ENCODE measurements at regions not wholly inside any gene's neighbourhood (a gene's known extent, or its start where the extent isn't known, plus 50 kb on each side); places are given as distances from the start of the nearest gene placed in this dataset.

- Histone ChIP-seq H3K4me2 (no peak overlapping the region), H3K4me1 (peaks cover 0 to 8% (median 0%) of the 10 kb centered on the region in 10 experiments; a peak in 4 of 20 replicates)
- no peak for TF ChIP-seq Cebpa-rat (IDR thresholded peaks at IDR 0.05)
Observed at GRCh38 chr6:97917369-97917768, 634.4 kb upstream of the MMS22L start.

GRCh38 chr6:97919046-97919445, 636.0 kb upstream of the MMS22L start:
- H3K9ac ChIP-seq = no peak overlapping the region
- TF ChIP-seq Cebpa-rat (IDR thresholded peaks at IDR 0.05) = no peak
- H3K27ac ChIP-seq = no peak overlapping the region
- no peaks in the 10 kb centered on the region for H4K20me1 ChIP-seq
- no peak overlapping the region for H3K4me2 ChIP-seq
- H3K27me3 ChIP-seq = no peaks in the 10 kb centered on the region
- no peaks in the 10 kb centered on the region for H3K9me3 ChIP-seq (replicated peaks in 1 of 11)
- H3K4me1 ChIP-seq = peaks cover 0 to 3% (median 0%) of the 10 kb centered on the region in 10 experiments; a peak in 2 of 20 replicates
- no peaks in the 10 kb centered on the region for H3K36me3 ChIP-seq
- H3K4me3 ChIP-seq = no peak overlapping the region

More at GRCh38 chr6:97917369-97917768, 634.4 kb upstream of the MMS22L start:
- no peaks in the 10 kb centered on the region for H3K36me3 ChIP-seq
- H3K27ac ChIP-seq = no peak overlapping the region
- no peak overlapping the region for H3K4me3 ChIP-seq
- H3K9ac ChIP-seq = no peak overlapping the region
- H3K27me3 ChIP-seq = no peaks in the 10 kb centered on the region
- H4K20me1 ChIP-seq = no peaks in the 10 kb centered on the region
- H3K9me3 ChIP-seq (replicated peaks in 1 of 11) = no peaks in the 10 kb centered on the region

- no peaks in the 10 kb centered on the region for H3K4me1 ChIP-seq
- H3K4me2 ChIP-seq = no peak overlapping the region
- no peaks in the 10 kb centered on the region for H4K20me1 ChIP-seq
- no peaks in the 10 kb centered on the region for H3K27me3 ChIP-seq
- H3K4me3 ChIP-seq = no peak overlapping the region
- H3K27ac ChIP-seq = no peak overlapping the region
- no peak for TF ChIP-seq Cebpa-rat (IDR thresholded peaks at IDR 0.05)
- no peaks in the 10 kb centered on the region for H3K9me3 ChIP-seq (replicated peaks in 1 of 11)
- no peaks in the 10 kb centered on the region for H3K36me3 ChIP-seq
- no peak overlapping the region for H3K9ac ChIP-seq
Observed at GRCh38 chr6:97919631-97920030, 636.6 kb upstream of the MMS22L start.

- H3K4me1 ChIP-seq = no peaks in the 10 kb centered on the region
- H3K27me3 ChIP-seq = no peaks in the 10 kb centered on the region
- H3K4me2 ChIP-seq = no peak overlapping the region
- no peak overlapping the region for H3K9ac ChIP-seq
- no peaks in the 10 kb centered on the region for H3K36me3 ChIP-seq
- no peak overlapping the region for H3K4me3 ChIP-seq
- H3K27ac ChIP-seq = no peak overlapping the region
- H3K9me3 ChIP-seq (replicated peaks in 1 of 11) = no peaks in the 10 kb centered on the region
- no peaks in the 10 kb centered on the region for H4K20me1 ChIP-seq
- no peak for TF ChIP-seq Cebpa-rat (IDR thresholded peaks at IDR 0.05)
Observed at GRCh38 chr6:97923249-97923648, 640.2 kb upstream of the MMS22L start.

GRCh38 chr6:97925504-97925903, 642.5 kb upstream of the MMS22L start:
- TF ChIP-seq Cebpa-rat (IDR thresholded peaks at IDR 0.05) = no peak
- H3K4me2 ChIP-seq = no peak overlapping the region
- H3K4me1 ChIP-seq = no peaks in the 10 kb centered on the region
- no peaks in the 10 kb centered on the region for H3K27me3 ChIP-seq
- no peaks in the 10 kb centered on the region for H4K20me1 ChIP-seq
- no peaks in the 10 kb centered on the region for H3K36me3 ChIP-seq
- H3K9ac ChIP-seq = no peak overlapping the region
- no peak overlapping the region for H3K27ac ChIP-seq
- H3K9me3 ChIP-seq (replicated peaks in 1 of 11) = no peaks in the 10 kb centered on the region
- no peak overlapping the region for H3K4me3 ChIP-seq

GRCh38 chr6:97939440-97940168, 656.6 kb upstream of the MMS22L start:
- H3K27me3 ChIP-seq = no peaks in the 10 kb centered on the region
- no peak overlapping the region for H3K4me2 ChIP-seq
- no peaks in the 10 kb centered on the region for H3K4me1 ChIP-seq
- H3K4me3 ChIP-seq = no peak overlapping the region
- no peaks in the 10 kb centered on the region for H3K36me3 ChIP-seq
- TF ChIP-seq Cebpa-rat (IDR thresholded peaks at IDR 0.05) = no peak
- no peaks in the 10 kb centered on the region for H3K9me3 ChIP-seq (replicated peaks in 1 of 11)
- no peak overlapping the region for H3K27ac ChIP-seq
- H4K20me1 ChIP-seq = no peaks in the 10 kb centered on the region
- no peak overlapping the region for H3K9ac ChIP-seq

GRCh38 chr6:97947841-97948240, 664.8 kb upstream of the MMS22L start:
- H3K36me3 ChIP-seq = no peaks in the 10 kb centered on the region
- H3K27ac ChIP-seq = no peak overlapping the region
- no peaks in the 10 kb centered on the region for H3K27me3 ChIP-seq
- no peak for TF ChIP-seq Cebpa-rat (IDR thresholded peaks at IDR 0.05)
- no peaks in the 10 kb centered on the region for H3K4me1 ChIP-seq
- no peak overlapping the region for H3K4me3 ChIP-seq
- H3K4me2 ChIP-seq = no peak overlapping the region
- H3K9ac ChIP-seq = no peak overlapping the region
- no peaks in the 10 kb centered on the region for H4K20me1 ChIP-seq
- H3K9me3 ChIP-seq (replicated peaks in 1 of 11) = no peaks in the 10 kb centered on the region

- H3K36me3 ChIP-seq = no peaks in the 10 kb centered on the region
- no peak overlapping the region for H3K4me2 ChIP-seq
- H4K20me1 ChIP-seq = no peaks in the 10 kb centered on the region
- H3K9ac ChIP-seq = no peak overlapping the region
- no peak for TF ChIP-seq Cebpa-rat (IDR thresholded peaks at IDR 0.05)
- H3K9me3 ChIP-seq (replicated peaks in 1 of 11) = no peaks in the 10 kb centered on the region
- H3K4me3 ChIP-seq = no peak overlapping the region
- H3K4me1 ChIP-seq = peaks cover 0 to 3% (median 0%) of the 10 kb centered on the region in 10 experiments; a peak in 1 of 20 replicates
- no peaks in the 10 kb centered on the region for H3K27me3 ChIP-seq
- H3K27ac ChIP-seq = no peak overlapping the region
Observed at GRCh38 chr6:97958134-97958533, 675.1 kb upstream of the MMS22L start.

- no peaks in the 10 kb centered on the region for H3K4me1 ChIP-seq
- no peaks in the 10 kb centered on the region for H3K36me3 ChIP-seq
- H3K9ac ChIP-seq = no peak overlapping the region
- H4K20me1 ChIP-seq = no peaks in the 10 kb centered on the region
- no peaks in the 10 kb centered on the region for H3K9me3 ChIP-seq (replicated peaks in 1 of 11)
- H3K4me3 ChIP-seq = no peak overlapping the region
- H3K4me2 ChIP-seq = no peak overlapping the region
- H3K27ac ChIP-seq = no peak overlapping the region
- no peak for TF ChIP-seq Cebpa-rat (IDR thresholded peaks at IDR 0.05)
- no peaks in the 10 kb centered on the region for H3K27me3 ChIP-seq
Observed at GRCh38 chr6:97963193-97963592, 680.2 kb upstream of the MMS22L start.

GRCh38 chr6:97969065-97969464, 686.0 kb upstream of the MMS22L start:
- no peak overlapping the region for H3K9ac ChIP-seq
- H3K27ac ChIP-seq = no peak overlapping the region
- H3K4me2 ChIP-seq = no peak overlapping the region
- no peaks in the 10 kb centered on the region for H3K36me3 ChIP-seq
- no peak overlapping the region for H3K4me3 ChIP-seq
- no peaks in the 10 kb centered on the region for H3K4me1 ChIP-seq
- H3K27me3 ChIP-seq = no peaks in the 10 kb centered on the region
- TF ChIP-seq Cebpa-rat (IDR thresholded peaks at IDR 0.05) = no peak
- H4K20me1 ChIP-seq = no peaks in the 10 kb centered on the region
- H3K9me3 ChIP-seq (replicated peaks in 1 of 11) = no peaks in the 10 kb centered on the region

All from BLaER1 treated with 17β-estradiol and CSF1 and Interleukin-3, amounts not matched to agents 10 nM and 100 nM (cell line).